Fibroblast of villous mesenchyme (primary cell): ENCODE measurements at regions not wholly inside any gene's neighbourhood (a gene's known extent, or its start where the extent isn't known, plus 50 kb on each side); places are given as distances from the start of the nearest gene placed in this dataset.

Source experiments
- DNase-seq: peaks from one replicate; pipeline ENCODE4 v3.0.0-alpha.2; 2010; ENCODE audit warnings: low read depth
- H3K4me3 ChIP-seq: 2 replicates; pipeline ENCODE4 v1.5.1; 2011; ENCODE audit warnings: low read depth, mild to moderate bottlenecking, low read length
- CTCF ChIP-seq: IDR thresholded peaks from 2 replicates; pipeline ENCODE4 v1.5.1; 2012; ENCODE audit warnings: low read depth, mild to moderate bottlenecking, low read length; ENCODE audit not compliant: insufficient read depth

- DNase-seq: no peak
- H3K4me3 ChIP-seq: no peak overlapping the region
- no peak for TF ChIP-seq CTCF
Measured at GRCh38 chr4:20490734-20491133, 209.5 kb upstream of the PACRGL start.

GRCh38 chr4:20493761-20494353 is 206.4 kb upstream of the PACRGL start:
- no peak for TF ChIP-seq CTCF
- no peak overlapping the region for H3K4me3 ChIP-seq
- DNase-seq: peak; percentile 28

GRCh38 chr4:20496068-20496467 is 204.2 kb upstream of the PACRGL start:
- no peak overlapping the region for H3K4me3 ChIP-seq
- TF ChIP-seq CTCF: no peak
- no peak for DNase-seq

DNA sequence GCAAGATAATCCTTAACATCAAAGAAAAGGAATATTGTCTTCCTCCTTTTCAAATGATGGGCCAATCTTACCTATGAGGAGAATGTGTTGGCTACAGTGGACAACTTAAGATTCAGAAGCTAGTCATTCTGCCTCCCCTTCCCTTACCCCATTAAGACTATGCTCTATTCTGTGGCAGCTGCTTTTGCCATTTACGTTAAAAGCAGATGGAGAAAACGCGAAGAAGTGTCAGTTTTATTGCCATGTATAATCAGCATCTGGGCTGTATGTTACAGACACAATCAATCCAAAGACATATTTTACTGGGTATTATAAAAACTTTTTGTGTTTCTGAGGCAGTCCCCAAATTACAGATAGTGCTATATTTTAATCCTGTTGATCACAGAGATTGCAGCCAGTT is 196.1 kb upstream of the PACRGL start:
- H3K4me3 ChIP-seq: no peak overlapping the region
- DNase-seq: no peak
- no peak for TF ChIP-seq CTCF

GRCh38 chr4:20505927-20506326 is 194.3 kb upstream of the PACRGL start:
- no peak for DNase-seq

GRCh38 chr4:20506827-20507226 is 193.4 kb upstream of the PACRGL start:
- TF ChIP-seq CTCF: no peak
- no peak overlapping the region for H3K4me3 ChIP-seq
- DNase-seq: peak; percentile 73

More at GRCh38 chr4:20505927-20506326, 194.3 kb upstream of the PACRGL start:
- TF ChIP-seq CTCF: no peak
- H3K4me3 ChIP-seq: no peak overlapping the region

- no peak overlapping the region for H3K4me3 ChIP-seq
- TF ChIP-seq CTCF: no peak
- DNase-seq: no peak
Measured at GRCh38 chr4:20509315-20509714, 190.9 kb upstream of the PACRGL start.
